ENCODE measurements at regions not wholly inside any gene's neighbourhood (a gene's known extent, or its start where the extent isn't known, plus 50 kb on each side); places are given as distances from the start of the nearest gene placed in this dataset.

DNA sequence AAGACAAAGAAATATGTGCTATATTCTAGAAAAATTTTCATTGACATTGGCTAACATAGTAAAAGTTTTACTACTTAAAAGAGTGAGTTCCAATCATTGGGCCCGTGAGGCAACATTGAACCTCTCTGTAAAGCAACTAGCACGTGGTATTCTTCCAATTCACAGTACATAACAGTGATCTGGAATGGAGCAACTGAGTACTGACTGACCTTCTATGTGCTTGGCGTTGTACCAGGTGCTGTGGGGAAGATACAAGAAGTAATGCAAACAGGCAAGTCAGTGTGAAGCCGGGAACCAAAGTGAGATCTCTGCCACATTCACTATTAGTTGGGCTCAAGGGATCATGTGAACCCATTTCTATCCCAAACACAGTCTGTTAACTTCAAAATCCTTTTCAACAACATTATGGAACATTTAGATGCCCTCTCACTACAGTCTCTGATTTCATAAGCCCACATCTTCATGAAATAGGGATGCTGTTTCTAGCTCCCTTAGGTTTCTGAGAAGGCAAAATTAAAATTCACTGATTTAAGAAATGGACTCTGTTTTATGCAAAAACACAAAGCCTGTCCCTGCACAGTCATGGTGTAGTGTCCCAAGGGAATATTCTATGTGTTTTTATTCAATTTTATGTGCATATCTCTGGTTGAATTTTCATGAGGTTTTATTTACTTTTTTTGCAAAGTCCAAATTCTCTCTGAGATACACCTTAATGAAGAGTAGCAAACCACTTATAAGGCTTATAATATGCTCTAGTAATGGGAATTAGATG, 61.8 kb upstream of the NCAM1 start:
- no peak for DNase-seq (ENCODE audit: low read depth in 2 of 2)

DNA sequence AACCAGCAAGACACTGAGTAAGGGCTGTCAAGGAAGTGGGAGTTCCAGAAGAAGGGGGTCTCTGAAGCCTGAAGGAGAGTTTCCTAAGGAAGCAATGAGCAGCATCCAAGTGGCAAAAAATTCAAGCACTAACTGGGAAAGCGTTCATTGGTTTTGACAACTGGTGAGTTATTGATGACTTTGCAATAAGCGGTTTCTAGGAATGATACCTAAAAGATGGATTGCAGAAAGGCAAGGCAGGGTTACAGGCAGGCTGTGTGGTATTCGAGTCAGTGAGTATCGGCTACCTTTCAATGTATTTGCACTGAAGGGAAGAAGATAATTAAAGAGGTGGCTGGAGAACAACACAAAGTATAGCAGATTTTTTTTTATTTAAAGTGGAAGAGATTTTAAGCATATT, 59.3 kb upstream of the NCAM1 start:
- DNase-seq (ENCODE audit: low read depth in 2 of 2): no peak

DNA sequence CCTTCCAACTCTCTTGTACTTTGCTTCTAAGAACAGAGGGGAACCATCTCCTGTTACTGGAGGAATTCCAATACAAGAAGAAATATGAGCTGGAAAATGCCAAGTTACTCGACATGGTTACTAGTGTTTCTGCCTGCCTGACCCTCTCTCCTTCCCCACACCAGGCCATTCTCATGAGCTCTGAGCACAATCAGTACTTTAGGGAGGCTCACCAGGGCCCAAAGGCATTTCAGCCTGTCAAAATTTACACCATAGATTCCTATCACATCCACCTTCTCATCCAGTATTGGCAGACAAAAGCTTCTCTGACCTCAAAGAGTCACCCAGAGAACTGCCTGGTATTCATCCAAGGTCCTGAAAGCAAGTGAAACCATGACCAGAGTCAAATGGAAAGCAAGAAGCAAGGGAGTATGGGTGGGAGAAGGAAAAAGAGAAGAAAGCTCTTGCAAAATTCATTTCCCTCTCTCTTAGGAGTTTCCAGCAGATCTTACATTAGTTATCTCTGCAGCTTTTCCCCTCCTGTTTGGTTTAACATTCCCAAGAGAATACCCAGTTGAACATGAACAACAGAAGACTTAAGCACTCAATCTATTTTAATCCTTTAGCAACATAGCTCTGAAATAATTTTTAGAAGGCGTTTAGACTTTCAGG, 58.7 kb upstream of the NCAM1 start:
- no peak for DNase-seq (ENCODE audit: low read depth in 2 of 2)

DNA sequence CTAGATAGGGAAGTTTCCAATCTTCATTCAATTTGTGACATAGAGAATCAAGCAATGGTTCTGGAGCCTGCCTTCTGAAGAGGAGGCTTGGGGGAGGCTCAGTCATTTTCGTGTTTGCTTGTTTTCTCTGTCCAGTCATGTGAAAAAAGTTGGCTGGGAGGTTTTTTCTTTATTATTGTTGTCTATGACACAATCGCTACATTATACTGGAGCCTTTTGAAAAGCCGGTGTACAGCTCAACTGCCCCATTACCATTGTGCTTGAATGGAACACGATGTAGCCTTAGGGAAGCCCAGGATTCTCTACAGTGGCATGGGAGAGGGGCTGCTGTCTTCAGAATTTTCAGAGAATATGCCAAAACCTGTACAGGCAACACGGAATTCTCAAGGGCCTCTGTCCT, 57.9 kb upstream of the NCAM1 start:
- no peak for DNase-seq (ENCODE audit: low read depth in 2 of 2)

- no peak for DNase-seq (ENCODE audit: low read depth in 2 of 2)
Measured at GRCh38 chr11:112911124-112911523, 50.1 kb upstream of the NCAM1 start.
